ENCODE measurements at regions not wholly inside any gene's neighbourhood (a gene's known extent, or its start where the extent isn't known, plus 50 kb on each side); places are given as distances from the start of the nearest gene placed in this dataset.

- TF ChIP-seq CTCF (IDR thresholded peaks at IDR 0.05; ENCODE audit: low read depth, low read length), result no peak
- TF ChIP-seq EZH2phosphoT487 (IDR thresholded peaks at IDR 0.05; ENCODE audit: low read depth), result no peak
Observed at GRCh38 chr2:45156605-45157004, 147.4 kb upstream of the SIX2 start.
